NCI-H2029 (cell line): ENCODE measurements at regions not wholly inside any gene's neighbourhood (a gene's known extent, or its start where the extent isn't known, plus 50 kb on each side); places are given as distances from the start of the nearest gene placed in this dataset.
"Not testable (repeated sequence)": the region's sequence is repeated elsewhere in the genome, so short reads cannot be mapped to it uniquely, and the experiment has no call there.

Experiments used
- DNase-seq: peaks from one replicate; lab custom pipeline; 2025; lab: John Stamatoyannopoulos, UW

- DNase-seq = no peak
These were observed 81.6 kb upstream of the USP9X start for GRCh38 chrX:41003506-41004270.

- no peak for DNase-seq
These were observed 79.7 kb upstream of the USP9X start for GRCh38 chrX:41005445-41005992.

- DNase-seq = peak; percentile 32
These were observed 75.1 kb upstream of the USP9X start for GRCh38 chrX:41009850-41010846.

GRCh38 chrX:41014776-41015360 lies 70.4 kb upstream of the USP9X start:
- DNase-seq = no peak

- not testable (repeated sequence) for DNase-seq
These were observed 67.5 kb upstream of the USP9X start for GRCh38 chrX:41017785-41018184.

GRCh38 chrX:41018391-41019040 lies 66.7 kb upstream of the USP9X start:
- not testable (repeated sequence) for DNase-seq

- no peak for DNase-seq
These were observed 66.2 kb upstream of the USP9X start for GRCh38 chrX:41019041-41019392.

- no peak for DNase-seq
These were observed 62.7 kb upstream of the USP9X start for GRCh38 chrX:41022566-41022965.

- DNase-seq = no peak
These were observed 62.1 kb upstream of the USP9X start for GRCh38 chrX:41023098-41023497.

GRCh38 chrX:41024335-41024734 lies 60.9 kb upstream of the USP9X start:
- DNase-seq = not testable (repeated sequence)

GRCh38 chrX:41024755-41025154 lies 60.5 kb upstream of the USP9X start:
- no peak for DNase-seq

- DNase-seq = no peak
These were observed 59.1 kb upstream of the USP9X start for GRCh38 chrX:41025926-41026701.

- no peak for DNase-seq
These were observed 58.6 kb upstream of the USP9X start for GRCh38 chrX:41026702-41027078.

GRCh38 chrX:41029332-41029731 lies 55.9 kb upstream of the USP9X start:
- DNase-seq = no peak

- DNase-seq = no peak
These were observed 53.8 kb upstream of the USP9X start for GRCh38 chrX:41031256-41031967.

- no peak for DNase-seq
These were observed 51.9 kb upstream of the USP9X start for GRCh38 chrX:41033299-41033698.

GRCh38 chrX:41034902-41035301 lies 50.3 kb upstream of the USP9X start:
- DNase-seq = not testable (repeated sequence)
